SK-MEL-5 (cell line): ENCODE measurements at regions not wholly inside any gene's neighbourhood (a gene's known extent, or its start where the extent isn't known, plus 50 kb on each side); places are given as distances from the start of the nearest gene placed in this dataset.

Experiments
- DNase-seq: peaks from one replicate; pipeline ENCODE4 v3.0.0-alpha.2; 2016; ENCODE audit warnings: low read depth, low spot score
- in situ Hi-C: cut with HindIII; loops from 2 replicates; pipeline ENCODE4 v1.10.0; 2016; ENCODE audit warnings: low sequenced_read_pairs, high pct_unique_total_duplicates, low pct_unique_long_range_greater_than_20kb

GRCh38 chr5:107776922-107777740, 106.4 kb upstream of the EFNA5 start:
- in situ Hi-C loops, result no loop called here
- no peak for DNase-seq

GRCh38 chr5:107776506-107776905, 105.8 kb upstream of the EFNA5 start:
- in situ Hi-C loops, result no loop called here
- peak; percentile 74 for DNase-seq

- in situ Hi-C loops, result no loop called here
- DNase-seq, result peak; percentile 22
Measured at GRCh38 chr5:107774316-107774715, 103.6 kb upstream of the EFNA5 start.

GRCh38 chr5:107773479-107773878, 102.7 kb upstream of the EFNA5 start:
- DNase-seq, result no peak
- in situ Hi-C loops, result no loop called here

DNA sequence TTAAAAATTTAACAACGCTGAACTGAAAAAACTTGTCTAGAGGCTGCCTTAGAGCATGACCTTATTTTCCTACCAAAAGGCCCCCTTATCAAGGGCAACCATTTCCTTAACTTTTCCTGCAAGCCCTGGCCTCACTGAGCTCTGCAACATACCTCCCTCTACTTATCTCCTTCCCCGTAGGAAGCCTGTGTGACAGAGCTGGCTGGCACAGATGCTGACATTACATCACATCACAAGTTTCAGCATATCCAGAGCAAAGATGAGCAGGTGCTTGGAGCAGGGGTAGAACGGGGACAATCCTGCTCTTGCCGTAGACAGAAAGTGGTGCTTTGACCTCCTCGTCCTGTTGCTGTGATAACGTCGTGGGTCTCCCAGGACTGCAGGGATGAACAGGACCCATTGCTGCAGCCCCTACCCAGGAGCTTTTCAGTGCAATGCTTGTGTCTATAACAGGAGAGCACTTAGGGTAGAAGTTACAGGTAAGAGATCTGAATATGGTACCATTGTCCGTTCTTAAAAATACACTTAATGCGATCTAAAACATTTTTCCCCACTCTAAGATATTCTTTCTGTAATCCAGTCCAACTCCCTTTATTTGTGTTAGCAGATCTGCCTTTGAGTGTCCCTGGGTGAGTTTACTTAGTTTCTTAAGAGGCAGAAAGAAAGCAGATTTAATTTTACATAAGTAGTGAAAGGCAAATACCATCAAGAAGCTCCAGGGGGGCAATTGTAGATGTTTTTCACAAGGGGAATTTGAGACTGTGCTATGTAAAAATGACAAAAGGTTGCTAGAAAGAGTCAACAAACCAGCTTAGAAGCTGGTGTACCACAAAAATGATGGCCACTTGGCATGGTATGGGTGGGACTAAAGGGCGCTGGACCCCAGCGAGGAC, 101.9 kb upstream of the EFNA5 start:
- in situ Hi-C loops, result no loop called here
- no peak for DNase-seq

GRCh38 chr5:107771926-107772325, 101.2 kb upstream of the EFNA5 start:
- no peak for DNase-seq
- in situ Hi-C loops, result no loop called here

GRCh38 chr5:107770051-107770450, 99.3 kb upstream of the EFNA5 start:
- DNase-seq, result no peak
- in situ Hi-C loops, result no loop called here

- no peak for DNase-seq
Measured at GRCh38 chr5:107769519-107769918, 98.8 kb upstream of the EFNA5 start.

GRCh38 chr5:107766972-107767371, 96.2 kb upstream of the EFNA5 start:
- DNase-seq, result no peak
- in situ Hi-C loops, result no loop called here

More at GRCh38 chr5:107769519-107769918, 98.8 kb upstream of the EFNA5 start:
- in situ Hi-C loops, result no loop called here

DNA sequence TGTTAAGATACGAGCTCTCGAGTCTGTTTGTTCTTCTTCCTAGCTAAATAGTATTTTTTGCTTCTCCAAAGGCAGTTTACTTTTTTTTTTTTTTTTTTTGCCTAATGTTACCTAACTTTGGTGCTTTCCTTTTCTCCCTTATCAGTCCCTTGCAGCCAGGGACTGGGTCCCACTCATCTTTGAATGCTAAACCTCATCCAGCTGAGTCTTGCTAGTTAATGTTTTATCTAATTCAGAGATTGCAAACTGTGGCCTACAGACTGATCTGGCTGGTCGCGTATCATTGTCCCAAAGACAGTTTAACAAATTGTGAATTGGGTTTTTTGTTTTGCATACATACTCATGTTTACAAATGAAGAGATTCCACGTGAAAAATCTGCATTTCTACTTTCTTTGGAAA, 95.7 kb upstream of the EFNA5 start:
- in situ Hi-C loops, result no loop called here
- DNase-seq, result no peak

DNA sequence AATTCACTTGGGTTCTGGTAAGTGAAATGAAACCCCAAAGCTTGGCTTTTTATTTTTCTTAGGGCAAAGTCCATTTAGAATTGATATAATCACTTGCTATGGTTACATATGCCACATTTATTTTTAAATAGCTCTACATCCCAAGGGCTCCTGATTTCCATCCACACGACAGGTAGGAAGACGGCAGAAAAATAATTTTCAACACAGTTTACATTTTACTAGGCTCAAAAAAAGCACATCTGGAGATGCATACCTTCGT, 95.0 kb upstream of the EFNA5 start:
- DNase-seq, result no peak
- in situ Hi-C loops, result no loop called here

DNA sequence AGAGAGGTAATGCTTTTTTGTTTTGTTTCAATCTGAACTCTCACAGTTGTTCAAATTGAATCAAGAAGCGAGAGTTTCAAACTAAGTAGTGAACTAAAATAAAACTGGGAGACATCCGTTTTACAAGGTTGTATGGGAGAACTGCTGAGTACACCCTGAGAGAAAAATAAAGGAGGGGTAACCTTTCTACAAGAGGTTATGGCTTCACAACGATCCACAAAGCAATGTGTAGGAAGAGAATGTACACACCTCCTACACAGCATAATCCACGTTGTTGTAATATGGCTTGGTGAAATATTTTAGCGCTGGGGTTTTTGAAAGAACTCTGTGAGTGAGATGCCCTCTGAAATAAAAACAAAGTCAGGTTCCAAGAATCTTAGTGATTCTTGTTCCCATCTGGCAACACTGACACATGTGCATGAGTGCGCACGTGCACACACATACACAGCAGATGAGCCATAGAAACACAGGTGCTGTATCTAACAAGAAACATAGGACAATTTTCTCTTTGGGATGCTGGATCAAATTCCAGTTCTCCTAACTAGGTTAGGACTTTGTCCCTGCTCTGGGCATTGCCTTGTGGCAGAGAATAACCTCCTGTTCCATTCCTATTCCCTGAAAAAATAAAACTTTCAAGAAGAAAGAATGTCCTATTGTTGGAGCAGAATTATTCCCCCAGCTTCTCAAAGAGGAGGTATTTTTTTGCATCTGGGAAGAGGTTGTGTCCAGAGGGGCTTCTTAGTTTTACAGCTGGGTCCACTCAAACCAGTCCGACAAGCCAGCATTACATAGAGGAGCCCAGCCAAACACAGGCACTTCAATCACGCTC, 94.5 kb upstream of the EFNA5 start:
- in situ Hi-C loops, result no loop called here
- DNase-seq, result no peak

- DNase-seq, result no peak
- in situ Hi-C loops, result no loop called here
Measured at GRCh38 chr5:107764282-107764681, 93.5 kb upstream of the EFNA5 start.

DNA sequence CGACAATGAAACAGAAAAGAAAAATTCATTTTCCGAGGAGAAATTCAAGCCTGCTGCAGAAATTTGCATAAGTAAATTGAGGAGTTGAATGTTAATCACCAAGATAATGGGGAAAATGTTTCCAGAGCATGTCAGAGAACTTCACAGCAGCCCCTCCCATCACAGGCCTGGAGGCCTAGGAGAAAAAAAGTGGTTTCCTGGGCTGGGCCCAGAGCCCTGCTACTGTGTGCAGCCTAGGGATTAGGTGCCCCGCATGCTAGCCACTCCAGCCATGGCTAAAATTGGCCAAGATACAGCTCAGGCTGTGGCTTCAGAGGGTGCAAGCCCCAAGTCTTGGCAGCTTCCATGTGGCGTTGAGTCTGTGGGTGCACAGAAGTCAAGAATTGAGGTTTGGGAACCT, 82.7 kb upstream of the EFNA5 start:
- no peak for DNase-seq
- in situ Hi-C loops, result no loop called here

DNA sequence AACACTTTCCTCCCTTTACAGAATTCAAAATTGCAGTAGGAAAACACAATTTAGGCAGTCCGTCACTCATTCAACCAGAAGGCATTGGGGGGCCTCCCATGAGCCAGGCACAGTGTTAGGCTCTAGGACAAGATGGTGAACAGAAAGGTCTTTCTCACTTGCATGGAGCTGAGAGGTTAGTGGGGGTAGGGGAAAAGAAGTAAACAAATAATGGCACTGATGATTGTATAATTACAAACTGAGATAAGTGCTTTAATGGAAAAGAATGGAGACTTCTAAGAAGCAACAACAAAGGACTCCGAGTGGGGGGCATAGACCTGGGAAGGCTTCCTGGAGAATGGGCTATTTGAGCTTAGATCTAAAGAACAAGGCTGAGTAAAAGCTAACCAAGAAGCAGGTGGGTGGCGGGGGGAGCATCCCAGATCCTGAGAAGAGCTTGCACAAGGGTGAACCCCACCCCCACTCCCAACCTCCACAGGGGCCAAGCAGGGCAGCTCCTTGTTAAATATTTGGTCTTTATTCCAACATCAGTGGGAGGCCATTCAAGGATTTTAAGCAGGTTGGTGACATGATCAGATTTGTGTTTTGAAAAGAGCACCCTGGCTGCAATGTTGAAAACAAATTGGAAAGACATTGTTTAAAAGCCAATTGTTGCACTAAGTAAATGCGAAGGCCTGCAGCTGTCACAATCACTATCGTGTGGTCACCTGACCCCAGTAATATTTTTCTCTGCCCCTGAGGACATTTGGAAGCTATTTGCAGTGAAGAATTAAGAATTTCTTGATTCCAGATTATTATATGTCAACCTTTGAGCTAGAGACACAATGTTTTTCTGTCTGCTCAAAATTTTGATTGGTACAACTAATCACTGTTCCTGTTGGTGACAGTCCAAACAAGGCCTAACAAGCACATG, 73.9 kb upstream of the EFNA5 start:
- DNase-seq, result no peak
- in situ Hi-C loops, result no loop called here

- DNase-seq, result peak; percentile 56
- in situ Hi-C loops, result no loop called here
Measured at GRCh38 chr5:107743373-107744000, 72.8 kb upstream of the EFNA5 start.

GRCh38 chr5:107739661-107740060, 68.9 kb upstream of the EFNA5 start:
- in situ Hi-C loops, result no loop called here
- DNase-seq, result no peak
